Glutamatergic neuron (in vitro differentiated cells): ENCODE measurements at regions not wholly inside any gene's neighbourhood (a gene's known extent, or its start where the extent isn't known, plus 50 kb on each side); places are given as distances from the start of the nearest gene placed in this dataset.

Source experiments
- DNase-seq: peaks from one replicate; pipeline ENCODE4 v3.0.0; 2022
- H3K27ac Mint-ChIP-seq: one replicate; pipeline ENCODE4 v1.8.0; 2020; ENCODE audit warnings: mild to moderate bottlenecking, mixed read lengths, inconsistent platforms; ENCODE audit not compliant: unreplicated experiment
- H3K27me3 Mint-ChIP-seq: one replicate; pipeline ENCODE4 v1.8.0; 2020; ENCODE audit warnings: mild to moderate bottlenecking, moderate library complexity, mixed read lengths, inconsistent platforms; ENCODE audit not compliant: unreplicated experiment
- H3K36me3 Mint-ChIP-seq: one replicate; pipeline ENCODE4 v1.8.0; 2020; ENCODE audit warnings: mild to moderate bottlenecking, mixed read lengths, inconsistent platforms; ENCODE audit not compliant: unreplicated experiment
- H3K4me1 Mint-ChIP-seq: one replicate; pipeline ENCODE4 v1.8.0; 2020; ENCODE audit warnings: mild to moderate bottlenecking, low read depth, mixed read lengths, inconsistent platforms; ENCODE audit not compliant: unreplicated experiment
- H3K4me3 Mint-ChIP-seq: one replicate; pipeline ENCODE4 v1.8.0; 2020; ENCODE audit warnings: mild to moderate bottlenecking, mixed read lengths, inconsistent platforms; ENCODE audit not compliant: unreplicated experiment
- H3K9me3 Mint-ChIP-seq: one replicate; pipeline ENCODE4 v1.8.0; 2020; ENCODE audit warnings: mild to moderate bottlenecking, moderate library complexity, mixed read lengths, inconsistent platforms; ENCODE audit not compliant: unreplicated experiment
- TF ChIP-seq, protein P1 (sequence below): fragments of 200-600 bp; sonication (generic); IDR thresholded peaks from one replicate; pipeline ENCODE4 v1.5.0; 2021; ENCODE audit not compliant: partially characterized antibody, unreplicated experiment

- Mint-ChIP-seq H3K27me3 (no peaks in the 10 kb centered on the region), H3K9me3 (no peaks in the 10 kb centered on the region), H3K4me1 (no peaks in the 10 kb centered on the region), H3K27ac (no peak overlapping the region), H3K4me3 (no peak overlapping the region), H3K36me3 (no peaks in the 10 kb centered on the region)
- DNase-seq = no peak
- TF ChIP-seq, protein P1, sequence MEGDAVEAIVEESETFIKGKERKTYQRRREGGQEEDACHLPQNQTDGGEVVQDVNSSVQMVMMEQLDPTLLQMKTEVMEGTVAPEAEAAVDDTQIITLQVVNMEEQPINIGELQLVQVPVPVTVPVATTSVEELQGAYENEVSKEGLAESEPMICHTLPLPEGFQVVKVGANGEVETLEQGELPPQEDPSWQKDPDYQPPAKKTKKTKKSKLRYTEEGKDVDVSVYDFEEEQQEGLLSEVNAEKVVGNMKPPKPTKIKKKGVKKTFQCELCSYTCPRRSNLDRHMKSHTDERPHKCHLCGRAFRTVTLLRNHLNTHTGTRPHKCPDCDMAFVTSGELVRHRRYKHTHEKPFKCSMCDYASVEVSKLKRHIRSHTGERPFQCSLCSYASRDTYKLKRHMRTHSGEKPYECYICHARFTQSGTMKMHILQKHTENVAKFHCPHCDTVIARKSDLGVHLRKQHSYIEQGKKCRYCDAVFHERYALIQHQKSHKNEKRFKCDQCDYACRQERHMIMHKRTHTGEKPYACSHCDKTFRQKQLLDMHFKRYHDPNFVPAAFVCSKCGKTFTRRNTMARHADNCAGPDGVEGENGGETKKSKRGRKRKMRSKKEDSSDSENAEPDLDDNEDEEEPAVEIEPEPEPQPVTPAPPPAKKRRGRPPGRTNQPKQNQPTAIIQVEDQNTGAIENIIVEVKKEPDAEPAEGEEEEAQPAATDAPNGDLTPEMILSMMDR = no peak
These were observed 85.6 kb upstream of the SNX7 start for GRCh38 chr1:98575955-98576354.

GRCh38 chr1:98565951-98566350, 95.6 kb upstream of the SNX7 start:
- Mint-ChIP-seq H3K36me3 (peaks cover 19% of the 10 kb centered on the region), H3K27me3 (peaks cover 4% of the 10 kb centered on the region), H3K9me3 (peaks cover 6% of the 10 kb centered on the region), H3K27ac (peak overlapping the region; percentile 48), H3K4me1 (peaks cover 13% of the 10 kb centered on the region), H3K4me3 (peak overlapping the region; percentile 8)
- peak; percentile 28 for DNase-seq
- TF ChIP-seq, protein P1 = no peak

DNA sequence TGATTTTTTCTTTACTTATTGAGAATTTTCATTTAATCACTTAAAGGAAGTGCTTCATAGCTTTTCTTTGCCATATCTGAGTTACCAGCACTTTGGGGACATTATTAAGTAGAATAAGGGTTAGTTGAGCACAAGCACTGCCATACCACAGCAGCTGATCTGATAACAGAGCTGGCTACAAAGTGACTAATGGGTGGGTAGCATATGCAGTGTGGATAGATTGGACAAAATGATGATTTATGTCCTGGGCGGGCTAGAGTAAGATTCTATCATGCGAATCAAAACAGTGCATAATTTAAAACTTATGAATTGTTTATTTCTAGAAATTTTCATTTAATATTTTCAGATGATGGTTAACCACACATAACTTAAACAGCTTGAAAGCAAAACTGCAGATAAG, 102.2 kb upstream of the SNX7 start:
- Mint-ChIP-seq H3K4me1 (no peaks in the 10 kb centered on the region), H3K9me3 (peaks cover 4% of the 10 kb centered on the region), H3K36me3 (peaks cover 15% of the 10 kb centered on the region), H3K4me3 (no peak overlapping the region), H3K27me3 (peaks cover 2% of the 10 kb centered on the region), H3K27ac (no peak overlapping the region)
- TF ChIP-seq, protein P1 = no peak
- DNase-seq = no peak

DNA sequence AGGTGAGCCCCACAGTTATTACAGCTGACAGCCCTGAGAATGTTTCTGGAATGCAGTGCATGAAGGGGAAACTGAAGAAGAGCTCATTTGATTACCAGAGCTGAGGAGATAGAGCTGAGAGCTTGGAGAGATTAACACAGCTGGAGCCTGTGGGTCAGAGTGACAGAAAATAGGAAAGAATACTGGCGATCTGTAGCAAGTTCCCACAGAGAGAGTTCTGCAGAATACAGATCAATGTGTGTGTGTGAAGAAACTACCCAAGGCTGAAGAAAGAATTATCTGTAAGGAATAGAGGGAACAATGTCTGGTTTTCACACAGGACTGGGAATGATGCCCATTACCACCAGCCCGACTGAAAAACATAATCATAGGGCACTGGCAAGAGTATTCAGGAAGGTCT, 103.6 kb upstream of the SNX7 start:
- Mint-ChIP-seq H3K36me3 (peaks cover 7% of the 10 kb centered on the region), H3K4me1 (no peaks in the 10 kb centered on the region), H3K27ac (no peak overlapping the region), H3K4me3 (no peak overlapping the region), H3K9me3 (no peaks in the 10 kb centered on the region), H3K27me3 (no peaks in the 10 kb centered on the region)
- TF ChIP-seq, protein P1 = no peak
- no peak for DNase-seq

DNA sequence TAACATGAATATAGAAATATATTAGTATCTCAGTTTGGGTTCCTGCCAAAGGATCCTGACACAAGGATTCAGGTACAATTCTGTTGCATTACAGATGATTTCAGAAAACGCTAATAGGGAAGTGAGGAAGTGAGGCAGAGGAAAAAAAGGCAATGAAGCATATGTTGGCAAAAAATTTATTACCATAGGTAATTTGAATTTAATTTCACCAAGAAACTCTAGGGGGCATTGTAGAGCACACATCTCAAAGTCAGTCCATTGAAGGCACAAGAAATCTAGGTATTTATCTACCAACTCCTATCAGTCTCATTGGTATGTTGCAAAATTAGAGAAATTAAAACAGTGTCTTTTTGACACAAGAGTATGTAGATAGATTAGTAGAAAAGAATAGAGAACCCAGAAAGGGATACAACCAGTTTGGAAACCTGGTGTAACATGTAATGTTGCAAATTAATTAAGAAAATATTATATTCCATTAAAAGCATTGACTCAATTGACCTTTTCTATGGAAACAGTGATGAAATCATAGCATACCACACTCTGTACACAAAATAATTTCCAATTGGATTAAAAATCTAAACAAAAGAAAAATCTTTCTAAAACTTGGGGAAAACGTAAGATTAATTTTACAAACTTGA, 104.9 kb upstream of the SNX7 start:
- H3K27me3 Mint-ChIP-seq = no peaks in the 10 kb centered on the region
- H3K27ac Mint-ChIP-seq = no peak overlapping the region
- no peak overlapping the region for H3K4me3 Mint-ChIP-seq
- no peaks in the 10 kb centered on the region for H3K9me3 Mint-ChIP-seq
- H3K36me3 Mint-ChIP-seq = no peaks in the 10 kb centered on the region
- no peak for DNase-seq
- TF ChIP-seq, protein P1 = peak; percentile 77
- H3K4me1 Mint-ChIP-seq = no peaks in the 10 kb centered on the region
